ENCODE measurements at regions not wholly inside any gene's neighbourhood (a gene's known extent, or its start where the extent isn't known, plus 50 kb on each side); places are given as distances from the start of the nearest gene placed in this dataset.

DNA sequence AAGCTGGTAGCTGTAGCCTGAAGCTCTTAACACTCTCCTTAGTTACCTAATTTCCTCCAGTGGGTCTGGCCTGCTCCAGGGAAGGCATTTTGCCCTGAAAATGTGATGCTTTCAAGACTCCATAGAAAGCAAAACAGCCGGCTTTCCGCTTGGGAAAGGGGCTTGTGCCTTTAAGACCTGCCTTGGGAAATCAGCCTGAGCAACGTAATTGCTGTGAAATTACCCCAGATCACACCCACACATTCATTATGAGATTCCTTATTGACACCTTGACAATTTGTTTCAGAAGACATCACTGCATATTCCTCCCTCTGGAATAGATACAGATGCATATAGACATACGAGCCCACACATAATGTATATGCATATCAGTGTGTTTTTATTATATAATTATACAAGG is 190.5 kb upstream of the SKOR2 start:
- H3K4me3 ChIP-seq (ENCODE audit: low read depth, low read length) = no peak overlapping the region
- TF ChIP-seq, protein P1, sequence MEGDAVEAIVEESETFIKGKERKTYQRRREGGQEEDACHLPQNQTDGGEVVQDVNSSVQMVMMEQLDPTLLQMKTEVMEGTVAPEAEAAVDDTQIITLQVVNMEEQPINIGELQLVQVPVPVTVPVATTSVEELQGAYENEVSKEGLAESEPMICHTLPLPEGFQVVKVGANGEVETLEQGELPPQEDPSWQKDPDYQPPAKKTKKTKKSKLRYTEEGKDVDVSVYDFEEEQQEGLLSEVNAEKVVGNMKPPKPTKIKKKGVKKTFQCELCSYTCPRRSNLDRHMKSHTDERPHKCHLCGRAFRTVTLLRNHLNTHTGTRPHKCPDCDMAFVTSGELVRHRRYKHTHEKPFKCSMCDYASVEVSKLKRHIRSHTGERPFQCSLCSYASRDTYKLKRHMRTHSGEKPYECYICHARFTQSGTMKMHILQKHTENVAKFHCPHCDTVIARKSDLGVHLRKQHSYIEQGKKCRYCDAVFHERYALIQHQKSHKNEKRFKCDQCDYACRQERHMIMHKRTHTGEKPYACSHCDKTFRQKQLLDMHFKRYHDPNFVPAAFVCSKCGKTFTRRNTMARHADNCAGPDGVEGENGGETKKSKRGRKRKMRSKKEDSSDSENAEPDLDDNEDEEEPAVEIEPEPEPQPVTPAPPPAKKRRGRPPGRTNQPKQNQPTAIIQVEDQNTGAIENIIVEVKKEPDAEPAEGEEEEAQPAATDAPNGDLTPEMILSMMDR (IDR thresholded peaks at IDR 0.05; ENCODE audit: low read depth, low read length, missing control alignments) = no peak
- in situ Hi-C loops (cut with HindIII; ENCODE audit: low sequenced_read_pairs) = no loop called here
- no peak for DNase-seq (ENCODE audit: low read depth)

DNA sequence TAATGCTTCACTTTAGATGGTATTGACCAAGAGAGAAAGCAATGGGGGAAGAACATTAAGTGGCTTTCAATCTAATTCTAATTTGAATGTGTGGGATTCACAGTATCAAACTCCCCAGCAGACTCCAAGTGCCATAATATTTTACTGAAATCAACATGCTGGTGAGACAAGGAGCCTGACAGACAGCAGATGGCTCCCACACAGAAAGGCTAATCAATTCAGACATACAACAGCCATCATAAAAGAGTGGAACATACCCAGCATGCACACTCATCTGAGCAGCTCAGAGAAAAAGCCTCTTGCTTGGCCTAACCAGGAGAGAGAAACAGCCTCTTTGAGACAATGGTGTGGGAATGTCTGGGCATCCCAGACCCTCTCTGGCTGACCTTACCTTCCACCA is 186.5 kb upstream of the SKOR2 start:
- TF ChIP-seq, protein P1 (IDR thresholded peaks at IDR 0.05; ENCODE audit: low read depth, low read length, missing control alignments) = no peak
- no peak overlapping the region for H3K4me3 ChIP-seq (ENCODE audit: low read depth, low read length)
- DNase-seq (ENCODE audit: low read depth) = no peak
- in situ Hi-C loops (cut with HindIII; ENCODE audit: low sequenced_read_pairs) = no loop called here

DNA sequence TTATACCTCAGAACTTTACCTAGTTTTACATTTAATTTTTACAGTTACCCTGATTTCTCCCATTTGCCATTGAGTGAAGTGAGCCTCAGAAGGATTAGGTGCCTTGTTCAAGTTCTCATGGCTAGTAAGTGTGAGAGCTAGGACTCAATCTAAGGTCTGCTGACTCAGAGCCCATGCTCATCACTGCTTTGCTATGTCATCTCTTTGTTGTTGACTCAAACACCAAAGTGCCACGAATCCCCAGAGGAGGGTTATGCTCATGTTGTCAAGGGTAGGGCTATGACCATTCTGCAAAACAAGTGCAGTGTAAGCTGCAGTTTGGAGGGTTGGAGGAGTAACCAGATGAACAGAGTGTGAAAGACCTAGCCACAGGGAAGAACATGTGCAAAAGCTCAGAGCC is 185.4 kb upstream of the SKOR2 start:
- DNase-seq (ENCODE audit: low read depth) = no peak
- in situ Hi-C loops (cut with HindIII; ENCODE audit: low sequenced_read_pairs) = no loop called here
- H3K4me3 ChIP-seq (ENCODE audit: low read depth, low read length) = no peak overlapping the region
- TF ChIP-seq, protein P1 (IDR thresholded peaks at IDR 0.05; ENCODE audit: low read depth, low read length, missing control alignments) = no peak

DNA sequence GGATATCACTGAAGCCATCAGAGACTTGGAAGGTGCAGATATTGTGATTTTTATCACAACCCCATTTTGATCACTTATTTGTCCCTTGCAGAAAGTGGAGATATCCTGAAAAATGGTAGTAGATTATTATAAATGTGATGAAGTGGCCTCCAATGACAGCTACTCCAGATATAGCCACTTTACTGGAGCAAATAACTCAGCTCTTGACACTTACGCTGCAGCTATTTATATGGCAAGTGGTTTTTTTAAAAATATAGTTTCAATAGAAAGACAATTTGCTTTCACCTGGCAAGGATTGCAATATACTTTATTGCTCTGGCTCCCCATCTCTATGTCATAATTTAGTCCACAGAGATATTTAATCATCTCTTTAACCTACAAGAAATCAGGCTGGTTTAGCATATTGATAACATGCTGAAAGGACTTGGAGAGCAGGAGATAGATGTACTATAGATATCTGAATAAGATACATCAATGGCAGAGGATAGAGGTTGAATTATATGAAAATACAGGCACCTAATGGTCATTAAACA is 182.8 kb upstream of the SKOR2 start:
- DNase-seq (ENCODE audit: low read depth) = no peak

DNA sequence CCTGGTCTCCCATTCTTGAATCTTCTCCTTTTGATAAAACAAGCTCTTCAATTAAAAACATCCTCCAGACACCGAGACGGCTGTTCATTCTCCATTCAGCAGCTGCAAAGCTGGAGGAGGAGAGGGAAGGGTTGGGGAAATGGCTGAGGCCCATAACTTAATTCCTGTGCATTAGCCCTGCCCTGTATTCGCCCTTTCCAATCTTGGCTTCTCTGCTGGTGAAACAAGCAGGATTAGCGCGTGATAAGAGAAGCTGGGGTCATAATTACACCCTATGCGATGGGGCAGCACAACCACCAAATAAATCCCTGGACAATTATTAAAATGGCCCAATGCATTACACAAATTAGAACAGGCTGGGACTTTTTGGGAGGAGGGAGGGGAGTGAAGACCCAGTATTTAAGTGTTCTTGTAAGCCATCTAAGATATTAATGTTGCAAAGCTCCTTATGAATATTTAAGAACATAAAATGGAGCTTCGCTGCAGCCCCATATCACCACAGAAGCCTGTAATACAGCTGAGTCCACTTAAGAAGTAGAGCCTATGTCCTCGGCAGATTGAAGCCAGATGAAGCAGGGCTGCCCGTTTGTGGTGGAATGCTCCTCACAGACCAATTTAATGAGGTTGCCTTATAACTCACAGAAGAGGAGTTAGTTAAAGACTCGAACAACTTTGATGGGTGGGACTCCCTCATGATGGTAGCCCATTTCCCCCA is 176.6 kb upstream of the SKOR2 start:
- H3K4me3 ChIP-seq (ENCODE audit: low read depth, low read length) = no peak overlapping the region
- DNase-seq (ENCODE audit: low read depth) = no peak
- in situ Hi-C loops (cut with HindIII; ENCODE audit: low sequenced_read_pairs) = no loop called here
- TF ChIP-seq, protein P1 (IDR thresholded peaks at IDR 0.05; ENCODE audit: low read depth, low read length, missing control alignments) = no peak

More for the DNA sequence above, 182.8 kb upstream of the SKOR2 start:
- TF ChIP-seq, protein P1 (IDR thresholded peaks at IDR 0.05; ENCODE audit: low read depth, low read length, missing control alignments) = no peak
- in situ Hi-C loops (cut with HindIII; ENCODE audit: low sequenced_read_pairs) = no loop called here
- H3K4me3 ChIP-seq (ENCODE audit: low read depth, low read length) = no peak overlapping the region

DNA sequence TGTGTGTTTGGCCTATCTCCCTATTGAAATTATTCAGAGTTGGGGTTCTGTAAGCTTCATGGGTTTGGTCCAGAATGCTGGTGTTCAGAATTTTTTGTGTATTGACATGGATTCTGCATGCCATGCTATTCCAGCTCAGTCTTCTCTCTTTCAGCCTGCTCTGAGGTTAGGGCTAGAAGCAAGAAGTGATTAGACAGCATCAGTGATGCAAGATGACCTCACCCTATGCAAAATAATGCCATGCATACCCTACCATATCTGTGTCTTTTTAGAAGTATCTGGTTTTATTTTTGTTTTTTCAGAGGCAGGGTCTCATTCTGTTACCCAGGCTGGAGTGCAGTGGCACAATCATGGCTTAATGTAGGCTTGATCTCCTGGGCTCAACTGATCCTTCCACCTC is 175.6 kb upstream of the SKOR2 start:
- DNase-seq (ENCODE audit: low read depth) = no peak
- no peak overlapping the region for H3K4me3 ChIP-seq (ENCODE audit: low read depth, low read length)
- TF ChIP-seq, protein P1 (IDR thresholded peaks at IDR 0.05; ENCODE audit: low read depth, low read length, missing control alignments) = no peak
- in situ Hi-C loops (cut with HindIII; ENCODE audit: low sequenced_read_pairs) = no loop called here

Measured in astrocyte of the cerebellum (primary cell).